Heart left ventricle (tissue), 16 donors: ENCODE measurements at regions not wholly inside any gene's neighbourhood (a gene's known extent, or its start where the extent isn't known, plus 50 kb on each side); places are given as distances from the start of the nearest gene placed in this dataset.
"Not testable (repeated sequence)": the region's sequence is repeated elsewhere in the genome, so short reads cannot be mapped to it uniquely, and the experiment has no call there.

ENCODE experiments used
- ATAC-seq, 4 donors: fragments of 200-7000 bp; cut with Tn5 transposase; one replicate each; pipeline ENCODE4 v1.9.1; 2020 to 2022; ENCODE audit warnings: moderate library complexity in 4 of 4, mild to moderate bottlenecking in 3 of 4, moderate number of reproducible peaks in 1 of 4
- DNase-seq, 5 donors: peaks; one replicate each; pipeline ENCODE4 v3.0.0-alpha.2; 2020
- H3K27ac ChIP-seq, 12 donors: fragments of 200-600 bp; sonication (generic) in 4 of 12; one replicate each; pipeline versions ENCODE4 v1.5.0 to v1.8.0; 2016 to 2022; ENCODE audit warnings: mild to moderate bottlenecking in 2 of 12
- H3K27me3 ChIP-seq, 9 donors: fragments of 200-600 bp; sonication (generic) in 2 of 9; one replicate each; pipeline versions ENCODE4 v1.5.1 to v1.8.0; 2016 to 2022; ENCODE audit warnings: mild to moderate bottlenecking in 3 of 9
- H3K36me3 ChIP-seq, 9 donors: fragments of 200-600 bp; sonication (generic) in 2 of 9; one replicate each; pipeline versions ENCODE4 v1.5.0 to v1.8.0; 2018 to 2022; ENCODE audit warnings: mild to moderate bottlenecking in 2 of 9
- H3K4me1 ChIP-seq, 12 donors: fragments of 200-600 bp; sonication (generic) in 4 of 12; one replicate each; pipeline versions ENCODE4 v1.5.0 to v1.8.0; 2016 to 2022; ENCODE audit warnings: mild to moderate bottlenecking in 3 of 12
- H3K4me3 ChIP-seq, 12 donors: fragments of 200-600 bp; sonication (generic) in 4 of 12; one replicate each; pipeline versions ENCODE4 v1.5.0 to v1.8.0; 2017 to 2022; ENCODE audit warnings: mild to moderate bottlenecking in 9 of 12, moderate library complexity in 4 of 12
- H3K9me3 ChIP-seq, 12 donors: fragments of 200-600 bp; sonication (generic) in 4 of 12; one replicate each; pipeline versions ENCODE4 v1.5.0 to v1.8.0; 2016 to 2022; ENCODE audit warnings: mild to moderate bottlenecking in 1 of 12
- CTCF ChIP-seq, 12 donors: fragments of 200-600 bp; sonication (generic) in 4 of 12; IDR thresholded peaks; one replicate each; pipeline versions ENCODE4 v1.5.0 to v1.8.0; 2018 to 2022; ENCODE audit warnings: antibody characterized with exemption in 12 of 12, mild to moderate bottlenecking in 5 of 12
- POLR2A ChIP-seq, 2 donors: fragments of 450-650 bp; IDR thresholded peaks; one replicate each; pipeline ENCODE4 v1.6.1; 2017; ENCODE audit warnings: antibody characterized with exemption in 2 of 2, mild to moderate bottlenecking in 2 of 2, moderate library complexity in 2 of 2
- WGBS, 4 donors: extraction: QIAGEN DNeasy Blood & Tissue Kit in 2 of 4; methylation state at CpG; one replicate each; pipeline versions ENCODE4 v1.1.5 to v1.1.7; 2013 to 2018; 5-methylcytosine and 5-hydroxymethylcytosine counted together
- intact Hi-C, 10 donors: fragments of 100-400 bp; cut with DNase I; formaldehyde crosslinking; loops; one replicate each; pipeline versions ENCODE4 v1.11.1 to v1.14.2; 2022
- donor health status: ischemic (EF 13 %, LVEDD 7.1; RV severe dilation, severe dysfunction).
- donor health status: healthy with polysubstance abuse.
- donor health status: DM: no; HTN: yes; CAD: no.
- donor health status: DM: no; HTN: no; CAD: no.
- donor health status: ischemic (EF 25% LVEDD 6.9; RV normal size, moderate dysfunction).
- donor health status: ischemic (EF 25% LVEDD 5.7; RV mildly dilated, moderate dysfunction).
- donor health status: healthy.
- donor health status: DM: yes; HTN: yes; CAD: no.
- donor health status: ischemic (EF 35%, LVEDD 5.7; RV mildly dilated, moderate dysfunction).
- donor health status: nonischemic (EF 11% LVEDD 7.7; RV severe dilation, severe dysfunction).
- donor health status: DM: yes; HTN: yes; CAD: no.
- donor health status: PGD.
- donor health status: ischemic (EF 29% LVEDD 5.4; RV normal size, mild dysfunction).
- donor health status: nonischemic (EF 23%, LVEDD 6.1; RV moderate dilation, normal function).

GRCh38 chr4:13700021-13700857 is 72.7 kb upstream of the BOD1L1 start:
- ATAC-seq (no peak), DNase-seq (no peak)
- Histone ChIP-seq H3K4me1 (peaks cover 0 to 16% (median 8%) of the 10 kb centered on the region in 12 donors), H3K27me3 (no peaks in the 10 kb centered on the region), H3K36me3 (no peaks in the 10 kb centered on the region), H3K4me3 (no peak overlapping the region), H3K9me3 (no peaks in the 10 kb centered on the region), H3K27ac (no peak overlapping the region)
- intact Hi-C loops, result loop anchor here in 2 of 10 donors (10.0 kb wide), 1 partner anchor 135 kb away; no protein-coding TSS in a partner anchor
- TF ChIP-seq POLR2A (IDR thresholded peaks at IDR 0.05) (no peak), CTCF (IDR thresholded peaks at IDR 0.05) (no peak)
- 48 to 62% (median 53%) methylated on average over 8 of the region's 8 CpGs for WGBS, 4 donors

GRCh38 chr4:13700858-13701140 is 73.3 kb upstream of the BOD1L1 start:
- not testable (repeated sequence) for H3K27me3 ChIP-seq, ATAC-seq, H3K9me3 ChIP-seq, DNase-seq, H3K36me3 ChIP-seq, H3K27ac ChIP-seq, H3K4me3 ChIP-seq
- H3K4me1 ChIP-seq, result peaks cover 0 to 22% (median 9%) of the 10 kb centered on the region in 12 donors
- WGBS, 4 donors, result 57 to 79% (median 72%) methylated on average over 1 of the region's 1 CpG
- intact Hi-C loops, result loop anchor here in 2 of 10 donors (10.0 kb wide), 1 partner anchor 134 kb away; no protein-coding TSS in a partner anchor

GRCh38 chr4:13701937-13702446 is 74.5 kb upstream of the BOD1L1 start:
- Histone ChIP-seq H3K9me3 (no peaks in the 10 kb centered on the region), H3K4me1 (peaks cover 0 to 30% (median 9%) of the 10 kb centered on the region in 12 donors), H3K4me3 (no peak overlapping the region), H3K27ac (no peak overlapping the region), H3K27me3 (no peaks in the 10 kb centered on the region), H3K36me3 (no peaks in the 10 kb centered on the region)
- no peak for TF ChIP-seq CTCF (IDR thresholded peaks at IDR 0.05)
- TF ChIP-seq POLR2A (IDR thresholded peaks at IDR 0.05), result no peak
- no peak for DNase-seq
- 82 to 92% (median 87%) methylated on average over 2 of the region's 2 CpGs for WGBS, 4 donors
- intact Hi-C loops, result loop anchor here in 2 of 10 donors (10.0 kb wide), 1 partner anchor 133 kb away; no protein-coding TSS in a partner anchor
- ATAC-seq, result no peak

- Histone ChIP-seq H3K4me3 (no peak overlapping the region), H3K27ac (no peak overlapping the region), H3K9me3 (no peaks in the 10 kb centered on the region), H3K36me3 (no peaks in the 10 kb centered on the region), H3K4me1 (peaks cover 0 to 30% (median 9%) of the 10 kb centered on the region in 12 donors), H3K27me3 (no peaks in the 10 kb centered on the region)
- ATAC-seq, result no peak
- WGBS, 4 donors, result 86 to 91% (median 87%) methylated on average over 10 of the region's 10 CpGs
- TF ChIP-seq POLR2A (IDR thresholded peaks at IDR 0.05) (no peak), CTCF (IDR thresholded peaks at IDR 0.05) (no peak)
- DNase-seq, result no peak
- intact Hi-C loops, result loop anchor here in 2 of 10 donors (10.0 kb wide), 1 partner anchor 132 kb away; no protein-coding TSS in a partner anchor
Observed at GRCh38 chr4:13703096-13703495, 75.6 kb upstream of the BOD1L1 start.
